ENCODE measurements at regions not wholly inside any gene's neighbourhood (a gene's known extent, or its start where the extent isn't known, plus 50 kb on each side); places are given as distances from the start of the nearest gene placed in this dataset.

DNA sequence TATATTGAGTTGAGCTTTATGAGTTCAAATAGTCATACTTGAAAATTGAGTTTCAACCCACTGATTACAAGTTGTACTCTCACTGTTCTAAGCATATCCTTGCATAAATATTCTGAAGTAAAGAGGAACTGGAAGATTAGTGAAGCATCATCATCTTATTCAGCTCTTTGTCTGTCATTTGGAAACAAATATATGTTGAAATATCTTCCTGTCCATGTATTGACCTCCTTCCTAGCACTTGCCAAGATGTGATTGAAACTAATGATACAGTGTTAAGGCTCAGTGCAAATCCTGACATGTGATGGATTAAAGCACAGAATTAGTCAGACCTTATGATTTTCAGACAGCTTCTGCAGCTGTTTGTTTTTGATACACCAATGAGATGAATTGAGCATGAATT is 434.3 kb downstream of the TBC1D32 start:
- TF ChIP-seq POLR2AphosphoS5 (IDR thresholded peaks at IDR 0.05) = peak; percentile 19
- peak; percentile 76 for TF ChIP-seq EP300 (conservative IDR thresholded peaks at IDR 0.05; ENCODE audit: poor library complexity, severe bottlenecking)
- TF ChIP-seq, protein P1, sequence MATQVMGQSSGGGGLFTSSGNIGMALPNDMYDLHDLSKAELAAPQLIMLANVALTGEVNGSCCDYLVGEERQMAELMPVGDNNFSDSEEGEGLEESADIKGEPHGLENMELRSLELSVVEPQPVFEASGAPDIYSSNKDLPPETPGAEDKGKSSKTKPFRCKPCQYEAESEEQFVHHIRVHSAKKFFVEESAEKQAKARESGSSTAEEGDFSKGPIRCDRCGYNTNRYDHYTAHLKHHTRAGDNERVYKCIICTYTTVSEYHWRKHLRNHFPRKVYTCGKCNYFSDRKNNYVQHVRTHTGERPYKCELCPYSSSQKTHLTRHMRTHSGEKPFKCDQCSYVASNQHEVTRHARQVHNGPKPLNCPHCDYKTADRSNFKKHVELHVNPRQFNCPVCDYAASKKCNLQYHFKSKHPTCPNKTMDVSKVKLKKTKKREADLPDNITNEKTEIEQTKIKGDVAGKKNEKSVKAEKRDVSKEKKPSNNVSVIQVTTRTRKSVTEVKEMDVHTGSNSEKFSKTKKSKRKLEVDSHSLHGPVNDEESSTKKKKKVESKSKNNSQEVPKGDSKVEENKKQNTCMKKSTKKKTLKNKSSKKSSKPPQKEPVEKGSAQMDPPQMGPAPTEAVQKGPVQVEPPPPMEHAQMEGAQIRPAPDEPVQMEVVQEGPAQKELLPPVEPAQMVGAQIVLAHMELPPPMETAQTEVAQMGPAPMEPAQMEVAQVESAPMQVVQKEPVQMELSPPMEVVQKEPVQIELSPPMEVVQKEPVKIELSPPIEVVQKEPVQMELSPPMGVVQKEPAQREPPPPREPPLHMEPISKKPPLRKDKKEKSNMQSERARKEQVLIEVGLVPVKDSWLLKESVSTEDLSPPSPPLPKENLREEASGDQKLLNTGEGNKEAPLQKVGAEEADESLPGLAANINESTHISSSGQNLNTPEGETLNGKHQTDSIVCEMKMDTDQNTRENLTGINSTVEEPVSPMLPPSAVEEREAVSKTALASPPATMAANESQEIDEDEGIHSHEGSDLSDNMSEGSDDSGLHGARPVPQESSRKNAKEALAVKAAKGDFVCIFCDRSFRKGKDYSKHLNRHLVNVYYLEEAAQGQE (IDR thresholded peaks at IDR 0.05; ENCODE audit: borderline replicate concordance) = no peak
- no peak overlapping the region for H3K4me3 ChIP-seq (ENCODE audit: low read length)
- H3K79me2 ChIP-seq (replicated peaks; ENCODE audit: insufficient read depth, low read length) = no peaks in the 10 kb centered on the region
- no peak overlapping the region for H3K4me2 ChIP-seq (ENCODE audit: low read length)
- no peak overlapping the region for H2AFZ ChIP-seq (ENCODE audit: low read depth, low read length)
- no peaks in the 10 kb centered on the region for H3K9me3 ChIP-seq (ENCODE audit: low read length)
- no peaks in the 10 kb centered on the region for H4K20me1 ChIP-seq (ENCODE audit: insufficient read depth)
- no peak overlapping the region for H3K9ac ChIP-seq (ENCODE audit: low read length)
- no peaks in the 10 kb centered on the region for H3K36me3 ChIP-seq (ENCODE audit: insufficient read depth, low read length)
- H3K27me3 ChIP-seq (ENCODE audit: insufficient read depth, low read depth, low read length) = no peaks in the 10 kb centered on the region
- H3F3A ChIP-seq (ENCODE audit: insufficient read depth, low read length, poor library complexity, severe bottlenecking) = no peaks in the 10 kb centered on the region
- no peaks in the 10 kb centered on the region for H3K9me2 ChIP-seq (ENCODE audit: insufficient read depth, low read length)
- H3K27ac ChIP-seq (ENCODE audit: low read length) = no peak overlapping the region

DNA sequence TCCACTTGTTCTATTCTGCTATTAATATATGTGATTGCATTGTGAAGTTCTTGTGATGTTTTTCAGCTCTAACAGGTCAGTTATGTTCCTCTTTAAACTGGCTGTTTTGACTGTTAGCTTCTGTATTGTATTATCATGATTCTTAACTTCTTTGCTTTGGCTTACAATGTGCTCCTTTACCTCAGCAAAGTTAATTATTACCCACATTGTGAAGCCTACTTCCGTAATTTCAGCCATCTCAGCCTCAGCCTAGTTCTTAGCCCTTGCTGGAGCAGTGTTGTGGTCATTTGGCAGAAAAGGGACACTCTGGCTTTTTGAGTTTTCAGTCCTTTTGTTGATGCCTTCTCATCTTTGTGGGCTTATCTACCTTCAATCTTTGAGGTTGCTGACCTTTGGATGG is 440.2 kb downstream of the TBC1D32 start:
- no peaks in the 10 kb centered on the region for H3K9me3 ChIP-seq (ENCODE audit: low read length)
- H3K4me3 ChIP-seq (ENCODE audit: low read length) = no peak overlapping the region
- no peak overlapping the region for H2AFZ ChIP-seq (ENCODE audit: low read depth, low read length)
- H3K79me2 ChIP-seq (replicated peaks; ENCODE audit: insufficient read depth, low read length) = no peaks in the 10 kb centered on the region
- no peaks in the 10 kb centered on the region for H4K20me1 ChIP-seq (ENCODE audit: insufficient read depth)
- H3K9ac ChIP-seq (ENCODE audit: low read length) = no peak overlapping the region
- no peaks in the 10 kb centered on the region for H3K9me2 ChIP-seq (ENCODE audit: insufficient read depth, low read length)
- no peak overlapping the region for H3K27ac ChIP-seq (ENCODE audit: low read length)
- H3F3A ChIP-seq (ENCODE audit: insufficient read depth, low read length, poor library complexity, severe bottlenecking) = no peaks in the 10 kb centered on the region
- TF ChIP-seq TAF1 (IDR thresholded peaks at IDR 0.05; ENCODE audit: low read depth) = no peak
- no peak for TF ChIP-seq EP300 (conservative IDR thresholded peaks at IDR 0.05; ENCODE audit: poor library complexity, severe bottlenecking)
- no peak for TF ChIP-seq POLR2AphosphoS5 (IDR thresholded peaks at IDR 0.05)
- no peak for TF ChIP-seq SMC3 (conservative IDR thresholded peaks at IDR 0.05; ENCODE audit: poor library complexity)
- TF ChIP-seq, protein P1 (IDR thresholded peaks at IDR 0.05; ENCODE audit: borderline replicate concordance) = no peak
- TF ChIP-seq, protein P2, sequence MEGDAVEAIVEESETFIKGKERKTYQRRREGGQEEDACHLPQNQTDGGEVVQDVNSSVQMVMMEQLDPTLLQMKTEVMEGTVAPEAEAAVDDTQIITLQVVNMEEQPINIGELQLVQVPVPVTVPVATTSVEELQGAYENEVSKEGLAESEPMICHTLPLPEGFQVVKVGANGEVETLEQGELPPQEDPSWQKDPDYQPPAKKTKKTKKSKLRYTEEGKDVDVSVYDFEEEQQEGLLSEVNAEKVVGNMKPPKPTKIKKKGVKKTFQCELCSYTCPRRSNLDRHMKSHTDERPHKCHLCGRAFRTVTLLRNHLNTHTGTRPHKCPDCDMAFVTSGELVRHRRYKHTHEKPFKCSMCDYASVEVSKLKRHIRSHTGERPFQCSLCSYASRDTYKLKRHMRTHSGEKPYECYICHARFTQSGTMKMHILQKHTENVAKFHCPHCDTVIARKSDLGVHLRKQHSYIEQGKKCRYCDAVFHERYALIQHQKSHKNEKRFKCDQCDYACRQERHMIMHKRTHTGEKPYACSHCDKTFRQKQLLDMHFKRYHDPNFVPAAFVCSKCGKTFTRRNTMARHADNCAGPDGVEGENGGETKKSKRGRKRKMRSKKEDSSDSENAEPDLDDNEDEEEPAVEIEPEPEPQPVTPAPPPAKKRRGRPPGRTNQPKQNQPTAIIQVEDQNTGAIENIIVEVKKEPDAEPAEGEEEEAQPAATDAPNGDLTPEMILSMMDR (IDR thresholded peaks at IDR 0.05; ENCODE audit: poor library complexity, severe bottlenecking) = no peak
- TF ChIP-seq MXI1 (conservative IDR thresholded peaks at IDR 0.05; ENCODE audit: poor library complexity, severe bottlenecking) = no peak
- TF ChIP-seq EZH2 (IDR thresholded peaks at IDR 0.05; ENCODE audit: borderline replicate concordance, insufficient read depth, low read length, poor library complexity, severe bottlenecking) = no peak
- TF ChIP-seq RAD21 (conservative IDR thresholded peaks at IDR 0.05) = no peak
- no peaks in the 10 kb centered on the region for H3K27me3 ChIP-seq (ENCODE audit: insufficient read depth, low read depth, low read length)
- no peak overlapping the region for H3K4me2 ChIP-seq (ENCODE audit: low read length)
- H3K36me3 ChIP-seq (ENCODE audit: insufficient read depth, low read length) = no peaks in the 10 kb centered on the region

Measured in neural cell (in vitro differentiated cells).